SU-DHL-6 (cell line): ENCODE measurements at regions not wholly inside any gene's neighbourhood (a gene's known extent, or its start where the extent isn't known, plus 50 kb on each side); places are given as distances from the start of the nearest gene placed in this dataset.

ENCODE experiments used
- H2AFZ ChIP-seq: fragments of 200-600 bp; sonication (generic); 2 replicates; pipeline ENCODE4 v1.6.1; 2014; ENCODE audit warnings: low read depth, mild to moderate bottlenecking, moderate library complexity, mixed read lengths, antibody characterized with exemption, low read length; ENCODE audit not compliant: severe bottlenecking
- H3F3A ChIP-seq: fragments of 200-600 bp; shearing (Covaris generic); 2 replicates; pipeline ENCODE4 v1.6.0; 2016; ENCODE audit warnings: antibody characterized with exemption, mild to moderate bottlenecking; ENCODE audit not compliant: insufficient read depth
- H3K27ac ChIP-seq: fragments of 200-600 bp; sonication (generic); 2 replicates; pipeline ENCODE4 v1.5.1; 2016; ENCODE audit warnings: low read depth, mild to moderate bottlenecking, low read length, moderate library complexity, mixed read lengths
- H3K27me3 ChIP-seq: fragments of 200-600 bp; sonication (generic), shearing (Covaris generic); 2 replicates; pipeline ENCODE4 v1.6.0; 2014; ENCODE audit warnings: mild to moderate bottlenecking, low read length
- H3K36me3 ChIP-seq: fragments of 200-600 bp; sonication (generic); 2 replicates; pipeline ENCODE4 v1.6.1; 2014; ENCODE audit warnings: mild to moderate bottlenecking, low read length, mixed read lengths
- H3K4me2 ChIP-seq: fragments of 300-600, 200-600 bp; shearing (Covaris generic), sonication (generic); 2 replicates; pipeline ENCODE4 v1.6.0; 2014; ENCODE audit warnings: low read length, low read depth, mild to moderate bottlenecking; ENCODE audit not compliant: poor library complexity, severe bottlenecking
- H3K4me3 ChIP-seq: fragments of 200-600 bp; sonication (generic); 2 replicates; pipeline ENCODE4 v1.5.1; 2014; ENCODE audit warnings: antibody characterized with exemption, low read length, mild to moderate bottlenecking, mixed read lengths; ENCODE audit not compliant: insufficient read depth, poor library complexity, severe bottlenecking
- H3K79me2 ChIP-seq: fragments of 200-600 bp; sonication (generic); 2 replicates; pipeline ENCODE4 v1.6.1; 2014; ENCODE audit warnings: mild to moderate bottlenecking, low read length, moderate library complexity; ENCODE audit not compliant: insufficient read depth
- H3K9ac ChIP-seq: fragments of 200-600 bp; sonication (generic); 2 replicates; pipeline ENCODE4 v1.7.0; 2014; ENCODE audit warnings: mild to moderate bottlenecking, low read length
- H3K9me2 ChIP-seq: fragments of 200-600 bp; sonication (generic); replicated peaks from 2 replicates; pipeline ENCODE4 v1.6.1; 2014; ENCODE audit warnings: low read length; ENCODE audit not compliant: insufficient read depth
- H3K9me3 ChIP-seq: fragments of 200-600 bp; sonication (generic); 2 replicates; pipeline ENCODE4 v1.6.1; 2014; ENCODE audit warnings: low read length, mixed read lengths; ENCODE audit not compliant: insufficient read depth
- H4K20me1 ChIP-seq: fragments of 200-600 bp; sonication (generic); 2 replicates; pipeline ENCODE4 v1.6.1; 2014; ENCODE audit warnings: low read depth, mild to moderate bottlenecking, antibody characterized with exemption, low read length, moderate library complexity, mixed read lengths
- EZH2phosphoT487 ChIP-seq: fragments of 200-600 bp; sonication (generic), shearing (Covaris generic); conservative IDR thresholded peaks from 2 replicates; pipeline ENCODE4 v1.6.1; 2018; ENCODE audit warnings: mild to moderate bottlenecking, antibody characterized with exemption, low read length, moderate library complexity, mixed read lengths
- TF ChIP-seq, protein P1 (sequence below): fragments of 200-600 bp; sonication (generic); IDR thresholded peaks from one replicate; pipeline ENCODE4 v1.5.1; 2017; ENCODE audit warnings: antibody characterized with exemption, mild to moderate bottlenecking, low read length, moderate library complexity; ENCODE audit not compliant: insufficient read depth, poor library complexity, severe bottlenecking

DNA sequence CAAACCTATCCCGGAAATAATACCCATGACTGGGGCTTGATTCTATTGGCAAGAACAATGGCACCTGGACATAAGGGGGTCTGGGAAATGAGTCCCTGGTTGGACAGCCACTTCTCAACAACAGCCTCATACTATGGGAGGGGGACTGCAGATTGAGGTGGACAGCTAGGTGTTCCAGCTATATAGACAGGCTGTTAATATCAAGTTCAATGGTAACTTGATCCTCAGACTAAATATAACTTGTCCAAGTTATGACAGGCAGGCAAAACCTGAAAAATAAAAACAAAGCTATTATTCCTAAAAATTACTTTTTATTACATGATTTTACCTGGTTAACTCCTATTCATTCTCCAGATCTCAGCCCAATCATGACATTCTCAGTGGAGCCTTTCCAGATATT, 267.3 kb downstream of the TTC8 start:
- H3K79me2 ChIP-seq: no peaks in the 10 kb centered on the region

DNA sequence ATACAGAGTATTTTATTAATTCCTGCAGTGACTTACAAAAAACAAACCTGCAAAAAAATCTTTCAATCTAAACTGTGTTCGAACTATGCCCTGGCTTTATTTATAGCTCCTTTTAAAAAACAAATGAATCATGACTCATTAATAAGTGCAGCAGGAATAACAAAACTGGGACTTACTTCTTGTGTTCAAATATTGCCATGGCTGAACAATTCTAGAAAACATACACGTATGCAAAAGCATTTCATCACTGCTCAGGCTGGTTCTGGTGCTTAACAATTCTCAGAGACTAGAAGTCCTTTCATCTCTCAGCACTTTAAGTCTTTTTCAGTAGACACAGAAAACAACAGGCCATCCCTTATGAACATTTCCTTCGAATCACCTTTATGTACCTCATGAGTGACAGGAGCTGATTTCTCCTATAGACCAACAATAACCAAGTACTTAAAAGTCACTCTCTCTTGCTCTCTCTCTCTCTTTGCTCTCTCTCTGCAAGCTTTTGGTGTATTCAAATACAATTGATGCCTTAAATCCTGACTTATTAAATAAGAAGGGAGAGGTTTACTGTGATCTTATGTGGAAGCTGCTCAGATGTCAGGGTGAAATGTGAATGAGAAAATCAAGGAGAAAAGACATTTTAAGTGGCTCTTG, 268.8 kb downstream of the TTC8 start:
- H2AFZ ChIP-seq: no peak overlapping the region
- H4K20me1 ChIP-seq: no peaks in the 10 kb centered on the region
- H3F3A ChIP-seq: no peaks in the 10 kb centered on the region
- no peak overlapping the region for H3K9ac ChIP-seq
- H3K36me3 ChIP-seq: no peaks in the 10 kb centered on the region
- no peaks in the 10 kb centered on the region for H3K9me2 ChIP-seq
- no peaks in the 10 kb centered on the region for H3K9me3 ChIP-seq
- no peak overlapping the region for H3K4me3 ChIP-seq
- H3K4me2 ChIP-seq: no peak overlapping the region
- TF ChIP-seq, protein P1, sequence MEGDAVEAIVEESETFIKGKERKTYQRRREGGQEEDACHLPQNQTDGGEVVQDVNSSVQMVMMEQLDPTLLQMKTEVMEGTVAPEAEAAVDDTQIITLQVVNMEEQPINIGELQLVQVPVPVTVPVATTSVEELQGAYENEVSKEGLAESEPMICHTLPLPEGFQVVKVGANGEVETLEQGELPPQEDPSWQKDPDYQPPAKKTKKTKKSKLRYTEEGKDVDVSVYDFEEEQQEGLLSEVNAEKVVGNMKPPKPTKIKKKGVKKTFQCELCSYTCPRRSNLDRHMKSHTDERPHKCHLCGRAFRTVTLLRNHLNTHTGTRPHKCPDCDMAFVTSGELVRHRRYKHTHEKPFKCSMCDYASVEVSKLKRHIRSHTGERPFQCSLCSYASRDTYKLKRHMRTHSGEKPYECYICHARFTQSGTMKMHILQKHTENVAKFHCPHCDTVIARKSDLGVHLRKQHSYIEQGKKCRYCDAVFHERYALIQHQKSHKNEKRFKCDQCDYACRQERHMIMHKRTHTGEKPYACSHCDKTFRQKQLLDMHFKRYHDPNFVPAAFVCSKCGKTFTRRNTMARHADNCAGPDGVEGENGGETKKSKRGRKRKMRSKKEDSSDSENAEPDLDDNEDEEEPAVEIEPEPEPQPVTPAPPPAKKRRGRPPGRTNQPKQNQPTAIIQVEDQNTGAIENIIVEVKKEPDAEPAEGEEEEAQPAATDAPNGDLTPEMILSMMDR: no peak
- TF ChIP-seq EZH2phosphoT487: no peak
- H3K79me2 ChIP-seq: no peaks in the 10 kb centered on the region
- no peak overlapping the region for H3K27ac ChIP-seq
- no peaks in the 10 kb centered on the region for H3K27me3 ChIP-seq

More for the DNA sequence above, 267.3 kb downstream of the TTC8 start:
- H3K9me3 ChIP-seq: no peaks in the 10 kb centered on the region
- no peak overlapping the region for H3K27ac ChIP-seq
- no peaks in the 10 kb centered on the region for H3K27me3 ChIP-seq
- no peak overlapping the region for H2AFZ ChIP-seq
- TF ChIP-seq EZH2phosphoT487: no peak
- TF ChIP-seq, protein P1: no peak
- H3K9me2 ChIP-seq: no peaks in the 10 kb centered on the region
- H3K9ac ChIP-seq: no peak overlapping the region
- no peak overlapping the region for H3K4me3 ChIP-seq
- no peak overlapping the region for H3K4me2 ChIP-seq
- no peaks in the 10 kb centered on the region for H4K20me1 ChIP-seq
- no peaks in the 10 kb centered on the region for H3F3A ChIP-seq
- no peaks in the 10 kb centered on the region for H3K36me3 ChIP-seq

DNA sequence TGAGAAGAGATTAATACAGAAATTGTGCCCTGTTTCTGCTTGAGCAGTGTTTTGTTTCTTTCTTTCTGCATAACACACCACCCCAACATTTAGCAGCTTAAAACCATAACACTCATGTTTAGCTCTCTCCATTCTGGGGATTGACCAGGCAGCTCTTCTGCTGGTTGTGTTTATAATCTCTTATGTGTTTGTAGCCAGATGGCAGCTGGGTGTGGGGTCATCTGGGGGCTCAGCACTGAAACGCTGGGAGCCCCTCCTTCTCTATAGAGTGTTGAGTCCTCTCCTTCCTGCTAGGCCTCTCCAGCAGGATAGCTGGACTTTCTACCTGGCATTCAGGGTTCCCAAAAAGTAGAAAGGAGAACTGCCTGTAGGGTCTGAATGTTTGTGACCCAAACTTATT, 270.6 kb downstream of the TTC8 start:
- H3K4me2 ChIP-seq: no peak overlapping the region
- no peaks in the 10 kb centered on the region for H3F3A ChIP-seq
- no peaks in the 10 kb centered on the region for H3K27me3 ChIP-seq
- no peak overlapping the region for H3K27ac ChIP-seq
- H2AFZ ChIP-seq: no peak overlapping the region
- H3K36me3 ChIP-seq: no peaks in the 10 kb centered on the region
- no peaks in the 10 kb centered on the region for H4K20me1 ChIP-seq
- no peak overlapping the region for H3K4me3 ChIP-seq
- no peaks in the 10 kb centered on the region for H3K9me2 ChIP-seq
- TF ChIP-seq, protein P1: no peak
- no peaks in the 10 kb centered on the region for H3K79me2 ChIP-seq
- no peaks in the 10 kb centered on the region for H3K9me3 ChIP-seq
- no peak overlapping the region for H3K9ac ChIP-seq
